ENCODE measurements at regions not wholly inside any gene's neighbourhood (a gene's known extent, or its start where the extent isn't known, plus 50 kb on each side); places are given as distances from the start of the nearest gene placed in this dataset.

DNA sequence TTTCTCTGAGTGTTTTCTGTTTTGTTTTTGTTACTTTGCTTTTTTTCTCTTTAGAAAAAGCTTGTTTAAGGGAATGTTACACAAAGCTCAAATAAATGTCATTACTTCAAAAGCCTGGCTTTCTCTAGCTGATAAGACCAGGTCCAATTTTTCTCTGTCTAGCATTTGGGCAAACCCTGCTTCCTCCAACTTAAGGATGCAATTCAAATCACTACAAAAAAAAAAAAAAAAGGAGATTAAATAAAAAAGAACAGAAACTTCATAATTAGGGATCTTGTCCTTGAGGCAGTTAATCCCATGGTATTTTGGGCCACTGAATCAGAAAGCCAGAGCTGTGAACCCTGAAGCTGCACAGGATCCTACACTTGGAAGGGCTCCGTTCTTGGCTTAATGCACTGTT lies 480.8 kb upstream of the KIRREL3 start:
- no peak for TF ChIP-seq EZH2phosphoT487 (IDR thresholded peaks at IDR 0.05; ENCODE audit: borderline replicate concordance, low read length)
- TF ChIP-seq, protein P1, sequence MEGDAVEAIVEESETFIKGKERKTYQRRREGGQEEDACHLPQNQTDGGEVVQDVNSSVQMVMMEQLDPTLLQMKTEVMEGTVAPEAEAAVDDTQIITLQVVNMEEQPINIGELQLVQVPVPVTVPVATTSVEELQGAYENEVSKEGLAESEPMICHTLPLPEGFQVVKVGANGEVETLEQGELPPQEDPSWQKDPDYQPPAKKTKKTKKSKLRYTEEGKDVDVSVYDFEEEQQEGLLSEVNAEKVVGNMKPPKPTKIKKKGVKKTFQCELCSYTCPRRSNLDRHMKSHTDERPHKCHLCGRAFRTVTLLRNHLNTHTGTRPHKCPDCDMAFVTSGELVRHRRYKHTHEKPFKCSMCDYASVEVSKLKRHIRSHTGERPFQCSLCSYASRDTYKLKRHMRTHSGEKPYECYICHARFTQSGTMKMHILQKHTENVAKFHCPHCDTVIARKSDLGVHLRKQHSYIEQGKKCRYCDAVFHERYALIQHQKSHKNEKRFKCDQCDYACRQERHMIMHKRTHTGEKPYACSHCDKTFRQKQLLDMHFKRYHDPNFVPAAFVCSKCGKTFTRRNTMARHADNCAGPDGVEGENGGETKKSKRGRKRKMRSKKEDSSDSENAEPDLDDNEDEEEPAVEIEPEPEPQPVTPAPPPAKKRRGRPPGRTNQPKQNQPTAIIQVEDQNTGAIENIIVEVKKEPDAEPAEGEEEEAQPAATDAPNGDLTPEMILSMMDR (IDR thresholded peaks at IDR 0.05; ENCODE audit: low read depth, low read length, poor library complexity, severe bottlenecking) = no peak
- H3K36me3 ChIP-seq (ENCODE audit: control insufficient read depth, low read length) = no peaks in the 10 kb centered on the region
- no peaks in the 10 kb centered on the region for H3K79me2 ChIP-seq (ENCODE audit: control insufficient read depth, low read length)
- H3K4me3 ChIP-seq (ENCODE audit: low read length) = no peak overlapping the region
- no peak overlapping the region for H3K27ac ChIP-seq (ENCODE audit: low read depth, low read length)
- H3K27me3 ChIP-seq (ENCODE audit: control insufficient read depth, low read length) = no peaks in the 10 kb centered on the region
- no peaks in the 10 kb centered on the region for H3F3A ChIP-seq (ENCODE audit: control insufficient read depth, insufficient read depth)
- H3K9me3 ChIP-seq (ENCODE audit: control insufficient read depth, insufficient read depth, low read length) = no peaks in the 10 kb centered on the region
- no peaks in the 10 kb centered on the region for H3K9me2 ChIP-seq (replicated peaks; ENCODE audit: control insufficient read depth, low read length)
- H4K20me1 ChIP-seq (ENCODE audit: control insufficient read depth, insufficient read depth, low read depth, low read length) = no peaks in the 10 kb centered on the region
- H3K4me2 ChIP-seq (ENCODE audit: low read length) = no peak overlapping the region
- H3K4me1 ChIP-seq (ENCODE audit: control insufficient read depth, low read length) = no peaks in the 10 kb centered on the region

DNA sequence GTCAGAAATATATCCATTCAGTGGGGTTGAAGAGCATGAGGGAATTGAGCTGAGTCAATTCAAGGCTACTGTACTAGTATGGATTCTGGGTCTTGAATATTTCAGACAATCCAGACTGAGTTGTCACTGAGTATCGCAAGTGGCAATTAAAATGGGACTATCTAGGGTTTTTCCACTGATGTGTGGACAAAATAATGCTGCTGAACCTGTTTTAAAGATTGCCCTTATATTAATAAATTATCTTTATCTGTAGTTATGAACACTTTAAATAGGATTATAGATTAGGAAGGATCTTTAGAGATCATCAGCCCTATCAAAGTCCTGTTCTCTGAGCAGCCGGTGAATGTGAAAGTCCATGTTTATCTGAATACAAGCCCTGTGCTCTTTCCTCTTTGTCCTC lies 478.3 kb upstream of the KIRREL3 start:
- no peaks in the 10 kb centered on the region for H3K9me3 ChIP-seq (ENCODE audit: control insufficient read depth, insufficient read depth, low read length)
- no peaks in the 10 kb centered on the region for H4K20me1 ChIP-seq (ENCODE audit: control insufficient read depth, insufficient read depth, low read depth, low read length)
- no peaks in the 10 kb centered on the region for H3K4me1 ChIP-seq (ENCODE audit: control insufficient read depth, low read length)
- no peak overlapping the region for H3K4me2 ChIP-seq (ENCODE audit: low read length)
- no peaks in the 10 kb centered on the region for H3K27me3 ChIP-seq (ENCODE audit: control insufficient read depth, low read length)
- H3K27ac ChIP-seq (ENCODE audit: low read depth, low read length) = no peak overlapping the region
- H3K4me3 ChIP-seq (ENCODE audit: low read length) = no peak overlapping the region
- H3F3A ChIP-seq (ENCODE audit: control insufficient read depth, insufficient read depth) = no peaks in the 10 kb centered on the region
- H3K36me3 ChIP-seq (ENCODE audit: control insufficient read depth, low read length) = no peaks in the 10 kb centered on the region
- H3K79me2 ChIP-seq (ENCODE audit: control insufficient read depth, low read length) = no peaks in the 10 kb centered on the region
- no peaks in the 10 kb centered on the region for H3K9me2 ChIP-seq (replicated peaks; ENCODE audit: control insufficient read depth, low read length)
- TF ChIP-seq, protein P1 (IDR thresholded peaks at IDR 0.05; ENCODE audit: low read depth, low read length, poor library complexity, severe bottlenecking) = no peak
- no peak for TF ChIP-seq EZH2phosphoT487 (IDR thresholded peaks at IDR 0.05; ENCODE audit: borderline replicate concordance, low read length)

DNA sequence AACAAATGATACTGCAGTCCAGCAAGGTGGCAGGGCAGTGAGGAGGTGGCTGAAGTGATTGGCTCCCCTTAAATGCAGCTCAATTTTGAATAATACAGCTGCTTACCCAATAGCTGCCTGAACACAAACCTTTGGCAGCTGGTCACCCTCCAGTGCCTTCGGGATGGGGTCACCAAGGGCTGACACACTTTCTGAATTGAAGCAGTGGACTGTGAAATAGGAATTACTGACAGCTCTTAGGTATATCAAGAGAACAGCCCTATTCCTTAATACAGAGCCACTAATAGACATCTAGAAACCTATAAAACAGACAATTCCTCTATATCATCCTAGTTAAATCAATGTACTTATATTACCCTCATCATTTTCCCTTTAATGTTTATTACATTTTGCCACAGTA lies 474.2 kb upstream of the KIRREL3 start:
- Histone ChIP-seq H3K79me2 (ENCODE audit: control insufficient read depth, low read length) (no peaks in the 10 kb centered on the region), H3K36me3 (ENCODE audit: control insufficient read depth, low read length) (no peaks in the 10 kb centered on the region), H3K9me2 (replicated peaks; ENCODE audit: control insufficient read depth, low read length) (no peaks in the 10 kb centered on the region), H3K4me2 (ENCODE audit: low read length) (no peak overlapping the region), H3K4me1 (ENCODE audit: control insufficient read depth, low read length) (no peaks in the 10 kb centered on the region), H3F3A (ENCODE audit: control insufficient read depth, insufficient read depth) (no peaks in the 10 kb centered on the region), H3K27me3 (ENCODE audit: control insufficient read depth, low read length) (no peaks in the 10 kb centered on the region), H3K9me3 (ENCODE audit: control insufficient read depth, insufficient read depth, low read length) (no peaks in the 10 kb centered on the region), H4K20me1 (ENCODE audit: control insufficient read depth, insufficient read depth, low read depth, low read length) (no peaks in the 10 kb centered on the region), H3K4me3 (ENCODE audit: low read length) (no peak overlapping the region), H3K27ac (ENCODE audit: low read depth, low read length) (no peak overlapping the region)
- no peak for TF ChIP-seq EZH2phosphoT487 (IDR thresholded peaks at IDR 0.05; ENCODE audit: borderline replicate concordance, low read length)
- TF ChIP-seq, protein P1 (IDR thresholded peaks at IDR 0.05; ENCODE audit: low read depth, low read length, poor library complexity, severe bottlenecking) = no peak

DNA sequence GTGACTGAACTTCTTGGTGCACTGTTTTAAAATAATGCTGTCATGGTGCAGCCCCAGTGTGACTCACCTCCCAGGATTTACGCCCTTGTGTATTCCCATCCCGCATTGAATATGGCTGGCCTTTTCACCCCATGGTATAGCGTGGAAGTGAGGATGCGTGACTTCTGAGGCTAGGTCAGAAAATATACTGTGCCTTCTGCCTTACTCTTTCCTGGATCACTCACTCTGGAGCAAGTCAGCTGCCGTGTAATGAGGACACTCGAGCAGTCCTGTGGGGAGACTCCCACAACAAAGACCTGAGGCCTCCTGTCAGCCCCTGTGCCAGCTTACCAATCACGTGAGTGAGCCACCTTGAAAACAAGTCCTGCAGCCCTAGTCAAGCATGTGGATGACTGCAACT lies 471.9 kb upstream of the KIRREL3 start:
- Histone ChIP-seq H3K4me1 (ENCODE audit: control insufficient read depth, low read length) (no peaks in the 10 kb centered on the region), H3K36me3 (ENCODE audit: control insufficient read depth, low read length) (no peaks in the 10 kb centered on the region), H3F3A (ENCODE audit: control insufficient read depth, insufficient read depth) (no peaks in the 10 kb centered on the region), H3K27ac (ENCODE audit: low read depth, low read length) (no peak overlapping the region), H3K27me3 (ENCODE audit: control insufficient read depth, low read length) (no peaks in the 10 kb centered on the region), H4K20me1 (ENCODE audit: control insufficient read depth, insufficient read depth, low read depth, low read length) (no peaks in the 10 kb centered on the region), H3K79me2 (ENCODE audit: control insufficient read depth, low read length) (no peaks in the 10 kb centered on the region), H3K4me3 (ENCODE audit: low read length) (no peak overlapping the region), H3K4me2 (ENCODE audit: low read length) (no peak overlapping the region), H3K9me2 (replicated peaks; ENCODE audit: control insufficient read depth, low read length) (no peaks in the 10 kb centered on the region), H3K9me3 (ENCODE audit: control insufficient read depth, insufficient read depth, low read length) (no peaks in the 10 kb centered on the region)
- no peak for TF ChIP-seq EZH2phosphoT487 (IDR thresholded peaks at IDR 0.05; ENCODE audit: borderline replicate concordance, low read length)
- TF ChIP-seq, protein P1 (IDR thresholded peaks at IDR 0.05; ENCODE audit: low read depth, low read length, poor library complexity, severe bottlenecking) = no peak

All from DOHH2 (cell line).